ENCODE measurements at regions not wholly inside any gene's neighbourhood (a gene's known extent, or its start where the extent isn't known, plus 50 kb on each side); places are given as distances from the start of the nearest gene placed in this dataset.

DNA sequence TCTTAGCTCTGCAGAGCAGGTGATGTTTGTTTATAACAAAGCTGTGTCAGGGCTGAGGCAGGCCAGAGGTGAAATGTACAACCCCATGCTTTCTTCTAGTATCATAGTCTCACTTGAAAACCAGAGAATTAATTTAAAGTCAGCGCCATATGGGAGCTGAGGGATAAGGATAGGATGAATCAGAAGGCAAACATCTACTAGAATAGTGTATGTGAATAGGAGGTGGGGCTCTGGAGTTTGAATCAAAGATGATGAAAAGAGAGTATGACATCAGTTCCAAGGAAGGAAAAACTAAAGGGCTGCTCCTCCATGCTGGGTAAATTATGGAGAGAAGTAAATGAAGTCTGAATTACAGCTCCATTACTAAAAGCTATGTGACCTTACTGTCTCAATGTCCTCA is 441.5 kb downstream of the RASEF start:
- TF ChIP-seq POLR2AphosphoS5 (IDR thresholded peaks at IDR 0.05), result no peak
- TF ChIP-seq POLR2A (IDR thresholded peaks at IDR 0.05), result no peak
- TF ChIP-seq, protein P1, sequence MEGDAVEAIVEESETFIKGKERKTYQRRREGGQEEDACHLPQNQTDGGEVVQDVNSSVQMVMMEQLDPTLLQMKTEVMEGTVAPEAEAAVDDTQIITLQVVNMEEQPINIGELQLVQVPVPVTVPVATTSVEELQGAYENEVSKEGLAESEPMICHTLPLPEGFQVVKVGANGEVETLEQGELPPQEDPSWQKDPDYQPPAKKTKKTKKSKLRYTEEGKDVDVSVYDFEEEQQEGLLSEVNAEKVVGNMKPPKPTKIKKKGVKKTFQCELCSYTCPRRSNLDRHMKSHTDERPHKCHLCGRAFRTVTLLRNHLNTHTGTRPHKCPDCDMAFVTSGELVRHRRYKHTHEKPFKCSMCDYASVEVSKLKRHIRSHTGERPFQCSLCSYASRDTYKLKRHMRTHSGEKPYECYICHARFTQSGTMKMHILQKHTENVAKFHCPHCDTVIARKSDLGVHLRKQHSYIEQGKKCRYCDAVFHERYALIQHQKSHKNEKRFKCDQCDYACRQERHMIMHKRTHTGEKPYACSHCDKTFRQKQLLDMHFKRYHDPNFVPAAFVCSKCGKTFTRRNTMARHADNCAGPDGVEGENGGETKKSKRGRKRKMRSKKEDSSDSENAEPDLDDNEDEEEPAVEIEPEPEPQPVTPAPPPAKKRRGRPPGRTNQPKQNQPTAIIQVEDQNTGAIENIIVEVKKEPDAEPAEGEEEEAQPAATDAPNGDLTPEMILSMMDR (IDR thresholded peaks at IDR 0.05), result no peak
- no peak for TF ChIP-seq EP300 (IDR thresholded peaks at IDR 0.05)
